HG02981 (cell line): ENCODE measurements at regions not wholly inside any gene's neighbourhood (a gene's known extent, or its start where the extent isn't known, plus 50 kb on each side); places are given as distances from the start of the nearest gene placed in this dataset.

Experiments used
- ATAC-seq: cut with Tn5 transposase; IDR thresholded peaks from one replicate; pipeline ENCODE4 v1.9.1; 2021; ENCODE audit warnings: mild to moderate bottlenecking, moderate library complexity; ENCODE audit not compliant: unreplicated experiment

- no peak for ATAC-seq
Observed at GRCh38 chr4:187224560-187224959, 500.9 kb upstream of the FAT1 start.

GRCh38 chr4:187227907-187228704 lies 504.4 kb upstream of the FAT1 start:
- no peak for ATAC-seq

- no peak for ATAC-seq
Observed at GRCh38 chr4:187232196-187232595, 508.5 kb upstream of the FAT1 start.

- ATAC-seq: no peak
Observed at GRCh38 chr4:187232796-187233195, 509.1 kb upstream of the FAT1 start.

GRCh38 chr4:187235456-187236170 lies 512.0 kb upstream of the FAT1 start:
- ATAC-seq: no peak

GRCh38 chr4:187236209-187236890 lies 512.7 kb upstream of the FAT1 start:
- ATAC-seq: no peak

- ATAC-seq: no peak
Observed at GRCh38 chr4:187238646-187239045, 515.0 kb upstream of the FAT1 start.

GRCh38 chr4:187251896-187252295 lies 528.2 kb upstream of the FAT1 start:
- no peak for ATAC-seq

- no peak for ATAC-seq
Observed at GRCh38 chr4:187256897-187257296, 533.2 kb upstream of the FAT1 start.

GRCh38 chr4:187258651-187259401 lies 535.2 kb upstream of the FAT1 start:
- no peak for ATAC-seq

- no peak for ATAC-seq
Observed at GRCh38 chr4:187268940-187269339, 545.3 kb upstream of the FAT1 start.

GRCh38 chr4:187270154-187270553 lies 546.5 kb upstream of the FAT1 start:
- no peak for ATAC-seq

- no peak for ATAC-seq
Observed at GRCh38 chr4:187271848-187272247, 548.2 kb upstream of the FAT1 start.

- ATAC-seq: no peak
Observed at GRCh38 chr4:187274153-187274552, 550.5 kb upstream of the FAT1 start.

GRCh38 chr4:187276736-187277408 lies 553.2 kb upstream of the FAT1 start:
- no peak for ATAC-seq

GRCh38 chr4:187283201-187283955 lies 559.7 kb upstream of the FAT1 start:
- no peak for ATAC-seq

GRCh38 chr4:187286525-187286924 lies 562.9 kb upstream of the FAT1 start:
- ATAC-seq: no peak

GRCh38 chr4:187289371-187289770 lies 565.7 kb upstream of the FAT1 start:
- no peak for ATAC-seq

GRCh38 chr4:187294861-187295260 lies 571.2 kb upstream of the FAT1 start:
- no peak for ATAC-seq

GRCh38 chr4:187301923-187302322 lies 578.3 kb upstream of the FAT1 start:
- ATAC-seq: no peak
